ENCODE measurements at regions not wholly inside any gene's neighbourhood (a gene's known extent, or its start where the extent isn't known, plus 50 kb on each side); places are given as distances from the start of the nearest gene placed in this dataset.

GRCh38 chr4:84342161-84342560, 156.9 kb downstream of the NKX6-1 start:
- no peaks in the 10 kb centered on the region for H3K4me1 Mint-ChIP-seq (ENCODE audit: insufficient read depth, unreplicated experiment)
- H3K27me3 Mint-ChIP-seq (ENCODE audit: insufficient read depth, unreplicated experiment) = peaks cover 18% of the 10 kb centered on the region
- no peak overlapping the region for H3K4me3 Mint-ChIP-seq (ENCODE audit: unreplicated experiment)
- no peak overlapping the region for H3K27ac Mint-ChIP-seq (ENCODE audit: low read depth, unreplicated experiment)
- intact Hi-C loops (cut with micrococcal nuclease) = no loop called here
- POLR2A ChIA-PET = no interaction called here
- CTCF ChIA-PET = no interaction called here
- BruUV-seq (replicated peaks) = no TSS peak
- TF ChIP-seq CTCF (IDR thresholded peaks at IDR 0.05; ENCODE audit: unreplicated experiment) = no peak
- H3K9me3 Mint-ChIP-seq (ENCODE audit: unreplicated experiment) = peaks cover 21% of the 10 kb centered on the region
- DNase-seq (ENCODE audit: unreplicated experiment) = no peak
- H3K36me3 Mint-ChIP-seq (ENCODE audit: insufficient read depth, unreplicated experiment) = no peaks in the 10 kb centered on the region

- no TSS peak for BruUV-seq (replicated peaks)
- no peak overlapping the region for H3K27ac Mint-ChIP-seq (ENCODE audit: low read depth, unreplicated experiment)
- H3K4me3 Mint-ChIP-seq (ENCODE audit: unreplicated experiment) = no peak overlapping the region
- no peak for DNase-seq (ENCODE audit: unreplicated experiment)
- CTCF ChIA-PET = no interaction called here
- peaks cover 24% of the 10 kb centered on the region for H3K27me3 Mint-ChIP-seq (ENCODE audit: insufficient read depth, unreplicated experiment)
- intact Hi-C loops (cut with micrococcal nuclease) = no loop called here
- peaks cover 21% of the 10 kb centered on the region for H3K9me3 Mint-ChIP-seq (ENCODE audit: unreplicated experiment)
- H3K36me3 Mint-ChIP-seq (ENCODE audit: insufficient read depth, unreplicated experiment) = no peaks in the 10 kb centered on the region
- no peak for TF ChIP-seq CTCF (IDR thresholded peaks at IDR 0.05; ENCODE audit: unreplicated experiment)
- no peaks in the 10 kb centered on the region for H3K4me1 Mint-ChIP-seq (ENCODE audit: insufficient read depth, unreplicated experiment)
- POLR2A ChIA-PET = no interaction called here
These were observed 157.5 kb downstream of the NKX6-1 start for GRCh38 chr4:84341559-84341958.

GRCh38 chr4:84338367-84338766, 160.7 kb downstream of the NKX6-1 start:
- CTCF ChIA-PET = interaction anchor here (0.6 to 1.3 kb wide), 2 partner anchors 10 to 13 kb away, joined by 3 read pairs; no protein-coding TSS in a partner anchor
- H3K27ac Mint-ChIP-seq (ENCODE audit: low read depth, unreplicated experiment) = no peak overlapping the region
- H3K4me1 Mint-ChIP-seq (ENCODE audit: insufficient read depth, unreplicated experiment) = no peaks in the 10 kb centered on the region
- no peak for DNase-seq (ENCODE audit: unreplicated experiment)
- no TSS peak for BruUV-seq (replicated peaks)
- intact Hi-C loops (cut with micrococcal nuclease) = no loop called here
- POLR2A ChIA-PET = no interaction called here
- peaks cover 7% of the 10 kb centered on the region for H3K9me3 Mint-ChIP-seq (ENCODE audit: unreplicated experiment)
- no peak for TF ChIP-seq CTCF (IDR thresholded peaks at IDR 0.05; ENCODE audit: unreplicated experiment)
- H3K27me3 Mint-ChIP-seq (ENCODE audit: insufficient read depth, unreplicated experiment) = peaks cover 35% of the 10 kb centered on the region
- no peaks in the 10 kb centered on the region for H3K36me3 Mint-ChIP-seq (ENCODE audit: insufficient read depth, unreplicated experiment)
- no peak overlapping the region for H3K4me3 Mint-ChIP-seq (ENCODE audit: unreplicated experiment)

GRCh38 chr4:84336964-84337705, 162.0 kb downstream of the NKX6-1 start:
- no peak for TF ChIP-seq CTCF (IDR thresholded peaks at IDR 0.05; ENCODE audit: unreplicated experiment)
- no peak overlapping the region for H3K4me3 Mint-ChIP-seq (ENCODE audit: unreplicated experiment)
- H3K27me3 Mint-ChIP-seq (ENCODE audit: insufficient read depth, unreplicated experiment) = peaks cover 35% of the 10 kb centered on the region
- H3K9me3 Mint-ChIP-seq (ENCODE audit: unreplicated experiment) = peaks cover 7% of the 10 kb centered on the region
- no TSS peak for BruUV-seq (replicated peaks)
- H3K4me1 Mint-ChIP-seq (ENCODE audit: insufficient read depth, unreplicated experiment) = no peaks in the 10 kb centered on the region
- no peaks in the 10 kb centered on the region for H3K36me3 Mint-ChIP-seq (ENCODE audit: insufficient read depth, unreplicated experiment)
- ChIA-PET CTCF (interaction anchor here (0.6 kb wide), 2 partner anchors 44 to 78 kb away, joined by 3 to 4 read pairs; no protein-coding TSS in a partner anchor), POLR2A (no interaction called here)
- H3K27ac Mint-ChIP-seq (ENCODE audit: low read depth, unreplicated experiment) = no peak overlapping the region
- no peak for DNase-seq (ENCODE audit: unreplicated experiment)
- intact Hi-C loops (cut with micrococcal nuclease) = no loop called here

All from MCF 10A (cell line).